Prostate gland (tissue), 2 donors: ENCODE measurements at regions not wholly inside any gene's neighbourhood (a gene's known extent, or its start where the extent isn't known, plus 50 kb on each side); places are given as distances from the start of the nearest gene placed in this dataset.

Experiments used
- POLR2A ChIP-seq: fragments of 450-650 bp; IDR thresholded peaks from one replicate; pipeline ENCODE4 v1.6.1; 2016; ENCODE audit warnings: antibody characterized with exemption, mild to moderate bottlenecking
- POLR2AphosphoS5 ChIP-seq: sonication (generic); formaldehyde crosslinking; IDR thresholded peaks from one replicate; pipeline ENCODE4 v1.6.1; 2017; ENCODE audit warnings: antibody characterized with exemption
- TF ChIP-seq, protein P1 (sequence below), 4 experiments: fragments of 200-600 bp in 2 of 4; fragments of 450-650 bp in 2 of 4; sonication (generic) in 2 of 4; IDR thresholded peaks; 1 replicate in 3 of 4; 2 replicates in 1 of 4; pipeline ENCODE4 v1.5.1; 2016 to 2019; ENCODE audit warnings: antibody characterized with exemption in 4 of 4, mild to moderate bottlenecking in 2 of 4, moderate library complexity in 2 of 4

DNA sequence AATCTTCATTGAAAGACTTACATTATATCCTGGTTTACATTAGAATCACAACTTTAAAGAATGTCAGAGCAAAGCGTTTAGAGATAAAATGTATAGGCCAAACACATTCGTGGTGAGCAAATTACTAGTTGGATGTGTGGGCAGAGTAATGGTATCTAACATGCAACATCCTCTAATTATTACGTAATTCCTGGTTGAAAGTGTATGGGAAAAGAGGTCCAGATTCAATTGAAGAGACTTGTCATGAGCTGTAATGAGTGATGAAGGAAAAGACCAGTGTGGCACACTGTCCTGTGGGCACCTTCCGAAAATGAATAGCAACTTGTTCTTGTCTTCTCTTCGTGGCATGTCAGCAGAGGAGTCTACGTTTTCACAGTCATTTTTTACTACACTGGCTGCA, 192.8 kb downstream of the LRIG3 start:
- TF ChIP-seq, protein P1, sequence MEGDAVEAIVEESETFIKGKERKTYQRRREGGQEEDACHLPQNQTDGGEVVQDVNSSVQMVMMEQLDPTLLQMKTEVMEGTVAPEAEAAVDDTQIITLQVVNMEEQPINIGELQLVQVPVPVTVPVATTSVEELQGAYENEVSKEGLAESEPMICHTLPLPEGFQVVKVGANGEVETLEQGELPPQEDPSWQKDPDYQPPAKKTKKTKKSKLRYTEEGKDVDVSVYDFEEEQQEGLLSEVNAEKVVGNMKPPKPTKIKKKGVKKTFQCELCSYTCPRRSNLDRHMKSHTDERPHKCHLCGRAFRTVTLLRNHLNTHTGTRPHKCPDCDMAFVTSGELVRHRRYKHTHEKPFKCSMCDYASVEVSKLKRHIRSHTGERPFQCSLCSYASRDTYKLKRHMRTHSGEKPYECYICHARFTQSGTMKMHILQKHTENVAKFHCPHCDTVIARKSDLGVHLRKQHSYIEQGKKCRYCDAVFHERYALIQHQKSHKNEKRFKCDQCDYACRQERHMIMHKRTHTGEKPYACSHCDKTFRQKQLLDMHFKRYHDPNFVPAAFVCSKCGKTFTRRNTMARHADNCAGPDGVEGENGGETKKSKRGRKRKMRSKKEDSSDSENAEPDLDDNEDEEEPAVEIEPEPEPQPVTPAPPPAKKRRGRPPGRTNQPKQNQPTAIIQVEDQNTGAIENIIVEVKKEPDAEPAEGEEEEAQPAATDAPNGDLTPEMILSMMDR (IDR thresholded peaks at IDR 0.05), result no peak
- no peak for TF ChIP-seq POLR2A
- no peak for TF ChIP-seq POLR2AphosphoS5
